Activated T-cell treated with anti-CD3 and anti-CD28 coated beads, Interleukin-2, amount 50 U/mL, for 72 hours (primary cell): ENCODE measurements at regions not wholly inside any gene's neighbourhood (a gene's known extent, or its start where the extent isn't known, plus 50 kb on each side); places are given as distances from the start of the nearest gene placed in this dataset.
A peak's percentile ranks its signal among the peaks of the same experiment; 100 is the strongest.

Source experiments
- ATAC-seq, 2 donors: fragments of 150-1000 bp; cut with Tn5 transposase; replicated peaks in 1 of 2; 2 replicates each; pipeline ENCODE4 v1.10.0; 2021; ENCODE audit warnings: moderate library complexity in 2 of 2, mild to moderate bottlenecking in 1 of 2
- DNase-seq, 2 donors: peaks; one replicate each; pipeline ENCODE4 v3.0.0; 2021 to 2022; ENCODE audit warnings: mixed read lengths in 1 of 2
- H3K27ac Mint-ChIP-seq: one replicate; pipeline ENCODE4 v1.8.0; 2022; ENCODE audit warnings: mild to moderate bottlenecking, moderate library complexity, mixed read lengths
- H3K27me3 Mint-ChIP-seq: one replicate; pipeline ENCODE4 v1.8.0; 2022; ENCODE audit warnings: low read depth, mixed read lengths
- H3K36me3 Mint-ChIP-seq, 2 donors: one replicate each; pipeline ENCODE4 v1.8.0; 2022; ENCODE audit warnings: mixed read lengths in 2 of 2, mild to moderate bottlenecking in 1 of 2; ENCODE audit not compliant: insufficient read depth in 2 of 2
- H3K4me1 Mint-ChIP-seq: one replicate; pipeline ENCODE4 v1.8.0; 2022; ENCODE audit warnings: low read depth, mixed read lengths
- H3K4me3 Mint-ChIP-seq, 2 donors: one replicate each; pipeline ENCODE4 v1.8.0; 2022; ENCODE audit warnings: mild to moderate bottlenecking in 2 of 2, mixed read lengths in 2 of 2, moderate library complexity in 2 of 2
- H3K9me3 Mint-ChIP-seq, 2 donors: one replicate each; pipeline ENCODE4 v1.8.0; 2022; ENCODE audit warnings: mixed read lengths in 2 of 2

DNA sequence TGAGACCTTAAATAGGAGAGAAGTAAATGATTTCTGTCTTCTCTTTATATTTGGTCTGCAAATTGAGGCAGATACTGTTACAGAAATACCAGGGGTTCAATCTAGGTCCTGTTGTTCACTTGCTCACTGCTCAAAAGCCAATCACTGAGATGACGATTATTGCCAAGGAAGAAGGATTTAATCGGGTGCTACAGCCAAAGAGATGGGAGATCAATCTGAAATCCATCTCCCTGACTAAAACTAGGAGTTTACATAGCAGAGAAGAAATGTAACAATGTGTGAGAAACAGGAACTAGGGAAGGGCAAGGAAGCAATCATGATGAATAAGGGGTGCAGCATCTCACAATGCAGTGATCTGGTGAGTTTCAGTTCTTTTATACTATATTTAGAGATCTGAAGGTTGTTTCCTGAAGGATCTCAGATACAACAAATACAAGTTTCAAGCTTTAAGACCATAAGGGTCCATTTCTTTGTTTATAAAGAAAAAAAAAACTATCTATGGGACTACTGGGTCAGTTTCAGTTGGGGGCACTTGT, 117.9 kb upstream of the FAM9B start:
- ATAC-seq (no peak), DNase-seq (no peak)
- Mint-ChIP-seq H3K4me3 (no peak overlapping the region), H3K36me3 (peaks cover 8 to 21% of the 10 kb centered on the region in 2 donors), H3K4me1 (peaks cover 11% of the 10 kb centered on the region), H3K27me3 (peaks cover 12% of the 10 kb centered on the region), H3K9me3 (peaks cover 3 to 10% of the 10 kb centered on the region in 2 donors), H3K27ac (no peak overlapping the region)

DNA sequence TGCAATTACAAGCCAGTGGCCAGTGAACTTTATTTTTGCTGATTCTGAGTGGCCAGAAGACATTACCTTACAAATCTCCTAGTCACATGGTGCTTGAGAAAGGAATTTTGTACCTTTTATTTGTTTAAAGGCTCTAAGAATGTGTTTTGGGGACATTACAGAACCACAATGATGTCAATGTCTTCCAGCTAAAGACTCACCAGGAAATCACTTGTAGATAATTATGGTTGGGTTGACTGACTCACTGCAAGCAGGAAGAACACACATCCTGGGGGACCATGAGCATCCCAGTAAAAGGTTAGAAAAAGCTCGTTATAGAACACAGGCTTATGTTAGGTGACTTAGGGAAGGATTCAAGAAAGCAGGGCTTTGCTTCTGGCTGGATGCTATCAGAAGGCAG, 119.4 kb upstream of the FAM9B start:
- DNase-seq = no peak
- H3K4me3 Mint-ChIP-seq = peak overlapping the region in 1 of 2 donors; percentile 60
- H3K4me1 Mint-ChIP-seq = peaks cover 11% of the 10 kb centered on the region
- peak overlapping the region; percentile 84 for H3K27ac Mint-ChIP-seq
- H3K9me3 Mint-ChIP-seq = peaks cover 3 to 10% of the 10 kb centered on the region in 2 donors
- peak; percentile 58 for ATAC-seq
- peaks cover 9% of the 10 kb centered on the region for H3K27me3 Mint-ChIP-seq
- H3K36me3 Mint-ChIP-seq = peaks cover 8 to 21% of the 10 kb centered on the region in 2 donors

DNA sequence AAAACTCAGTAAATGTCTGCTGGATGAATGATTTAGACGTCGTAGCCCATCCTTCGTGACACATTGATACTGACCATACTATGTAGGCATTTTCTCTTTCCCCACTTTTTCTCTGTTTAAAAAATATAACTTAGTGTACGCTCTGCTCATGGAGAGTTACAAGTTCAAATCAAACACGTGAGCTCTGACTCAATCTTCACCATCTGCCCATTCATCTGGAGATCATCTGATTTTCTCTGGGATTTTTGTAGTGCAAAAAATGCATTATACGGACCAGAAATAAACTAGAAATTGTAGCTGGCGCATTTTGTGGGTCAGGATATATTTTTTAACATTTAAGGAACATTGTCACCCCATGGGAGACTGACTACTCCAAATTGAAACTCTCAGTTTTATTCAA, 124.7 kb upstream of the FAM9B start:
- H3K27ac Mint-ChIP-seq = no peak overlapping the region
- H3K4me1 Mint-ChIP-seq = peaks cover 20% of the 10 kb centered on the region

DNA sequence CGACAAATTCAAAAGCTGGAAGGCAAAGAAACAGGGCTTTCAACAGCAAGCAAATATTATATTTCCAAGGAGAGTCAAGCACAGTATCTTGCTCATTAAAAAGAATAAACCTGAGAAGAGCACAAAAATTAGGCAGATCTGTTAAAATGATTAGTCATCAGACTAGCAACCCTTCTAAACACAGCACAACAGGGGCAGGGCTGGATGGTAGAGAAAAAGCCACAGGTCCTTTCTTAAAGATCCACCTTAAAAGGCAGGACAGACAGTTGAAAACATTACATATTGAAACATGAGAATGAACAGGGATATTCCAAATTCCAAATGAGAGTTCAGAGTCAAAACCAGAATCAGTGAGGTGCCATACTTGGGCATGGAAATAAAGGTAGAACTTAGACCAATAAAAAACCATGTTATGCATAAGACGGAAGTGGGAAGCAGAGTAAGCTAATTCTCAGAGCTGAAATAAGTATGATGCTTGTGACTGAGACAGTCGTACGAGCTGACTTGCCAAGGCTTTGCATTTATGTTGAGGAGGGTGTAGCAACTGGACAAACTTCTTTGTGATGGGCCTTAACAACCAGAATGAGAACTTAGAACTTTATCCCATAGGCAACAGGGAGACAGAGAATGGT, 126.9 kb upstream of the FAM9B start:
- no peak for DNase-seq
- peaks cover 2 to 3% of the 10 kb centered on the region in 2 donors for H3K36me3 Mint-ChIP-seq
- no peak overlapping the region for H3K27ac Mint-ChIP-seq
- H3K27me3 Mint-ChIP-seq = no peaks in the 10 kb centered on the region
- H3K4me3 Mint-ChIP-seq = peak overlapping the region in 1 of 2 donors; percentile 20
- peaks cover 3 to 5% of the 10 kb centered on the region in 2 donors for H3K9me3 Mint-ChIP-seq
- ATAC-seq = peak; percentile 20 to 48
- peaks cover 35% of the 10 kb centered on the region for H3K4me1 Mint-ChIP-seq

More for the DNA sequence above, 124.7 kb upstream of the FAM9B start:
- Mint-ChIP-seq H3K27me3 (no peaks in the 10 kb centered on the region), H3K4me3 (no peak overlapping the region), H3K9me3 (peaks cover 3 to 7% of the 10 kb centered on the region in 2 donors), H3K36me3 (peaks cover 4 to 5% of the 10 kb centered on the region in 2 donors)
- no peak for DNase-seq
- ATAC-seq = no peak

DNA sequence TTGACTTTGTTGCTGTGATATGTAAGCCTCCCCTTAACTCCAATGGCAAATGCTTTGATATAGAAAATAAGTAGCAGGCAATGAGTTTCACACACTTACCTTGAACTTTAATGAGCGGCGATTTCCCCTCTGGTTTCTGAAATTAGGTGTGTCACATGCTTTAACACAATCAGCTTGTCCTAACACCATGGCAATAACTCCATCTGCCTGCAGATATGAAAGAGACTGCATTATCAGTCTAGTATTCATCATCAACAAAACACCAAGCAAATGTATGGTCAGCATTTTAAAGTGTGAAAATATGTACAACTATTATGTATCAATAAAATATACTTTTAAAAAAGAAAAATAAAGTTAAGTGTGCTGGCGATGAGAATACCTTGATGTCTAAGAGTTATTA, 128.8 kb upstream of the FAM9B start:
- Mint-ChIP-seq H3K4me3 (no peak overlapping the region), H3K27ac (no peak overlapping the region), H3K27me3 (no peaks in the 10 kb centered on the region), H3K4me1 (peaks cover 39% of the 10 kb centered on the region), H3K9me3 (peaks cover 6 to 9% of the 10 kb centered on the region in 2 donors), H3K36me3 (peaks cover 7 to 14% of the 10 kb centered on the region in 2 donors)
- DNase-seq (no peak), ATAC-seq (no peak)

DNA sequence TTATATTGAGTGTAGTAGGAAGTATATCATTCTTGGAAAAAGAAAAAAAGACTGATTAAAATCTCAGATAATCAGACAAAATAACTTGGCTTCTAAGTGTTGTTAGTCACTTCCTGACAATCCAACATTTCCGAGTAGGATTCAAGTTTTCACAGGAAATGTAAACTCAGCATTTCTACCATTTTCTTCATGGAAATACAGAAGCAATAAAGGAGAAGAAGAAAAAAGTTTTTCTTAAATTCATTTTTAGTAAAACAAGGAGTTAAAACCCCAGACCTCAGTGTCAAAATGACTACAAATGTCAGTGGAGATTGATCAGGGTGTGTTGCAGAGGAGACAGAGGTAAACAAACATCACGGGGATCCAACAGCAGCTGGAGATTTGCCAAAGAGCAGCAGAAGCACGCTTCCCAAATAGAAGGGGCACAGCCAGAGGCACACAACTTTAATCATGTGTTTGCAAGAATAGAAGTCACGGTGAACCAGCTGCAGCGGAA, 129.3 kb upstream of the FAM9B start:
- DNase-seq (no peak), ATAC-seq (no peak)
- H3K9me3 Mint-ChIP-seq = peaks cover 7 to 9% of the 10 kb centered on the region in 2 donors
- H3K27ac Mint-ChIP-seq = peak overlapping the region; percentile 42
- peak overlapping the region in 1 of 2 donors; percentile 22 for H3K4me3 Mint-ChIP-seq
- peaks cover 8 to 16% of the 10 kb centered on the region in 2 donors for H3K36me3 Mint-ChIP-seq
- peaks cover 39% of the 10 kb centered on the region for H3K4me1 Mint-ChIP-seq
- H3K27me3 Mint-ChIP-seq = no peaks in the 10 kb centered on the region

DNA sequence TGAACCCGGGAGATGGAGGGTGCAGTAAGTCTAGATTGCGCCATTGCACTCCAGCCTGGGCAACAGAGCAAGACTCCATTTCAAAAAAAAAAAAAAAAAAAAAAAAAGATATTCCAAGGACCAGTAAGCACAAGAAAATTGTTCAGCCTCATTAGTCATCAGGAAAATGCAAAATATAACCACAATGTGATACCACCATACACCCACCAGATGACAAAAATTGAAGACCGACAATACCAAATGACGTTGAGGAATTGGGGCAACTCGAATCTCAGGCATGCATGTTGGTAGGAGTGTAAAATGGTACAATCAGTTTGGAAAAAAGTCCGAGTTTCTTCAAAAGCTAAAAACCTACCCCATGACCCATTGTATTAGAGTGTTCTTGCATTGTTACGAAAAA, 130.2 kb upstream of the FAM9B start:
- Mint-ChIP-seq H3K4me3 (no peak overlapping the region), H3K9me3 (peaks cover 7 to 11% of the 10 kb centered on the region in 2 donors), H3K27ac (no peak overlapping the region), H3K36me3 (peaks cover 9 to 19% of the 10 kb centered on the region in 2 donors), H3K4me1 (peaks cover 33% of the 10 kb centered on the region), H3K27me3 (no peaks in the 10 kb centered on the region)
- ATAC-seq = no peak
- DNase-seq = no peak

DNA sequence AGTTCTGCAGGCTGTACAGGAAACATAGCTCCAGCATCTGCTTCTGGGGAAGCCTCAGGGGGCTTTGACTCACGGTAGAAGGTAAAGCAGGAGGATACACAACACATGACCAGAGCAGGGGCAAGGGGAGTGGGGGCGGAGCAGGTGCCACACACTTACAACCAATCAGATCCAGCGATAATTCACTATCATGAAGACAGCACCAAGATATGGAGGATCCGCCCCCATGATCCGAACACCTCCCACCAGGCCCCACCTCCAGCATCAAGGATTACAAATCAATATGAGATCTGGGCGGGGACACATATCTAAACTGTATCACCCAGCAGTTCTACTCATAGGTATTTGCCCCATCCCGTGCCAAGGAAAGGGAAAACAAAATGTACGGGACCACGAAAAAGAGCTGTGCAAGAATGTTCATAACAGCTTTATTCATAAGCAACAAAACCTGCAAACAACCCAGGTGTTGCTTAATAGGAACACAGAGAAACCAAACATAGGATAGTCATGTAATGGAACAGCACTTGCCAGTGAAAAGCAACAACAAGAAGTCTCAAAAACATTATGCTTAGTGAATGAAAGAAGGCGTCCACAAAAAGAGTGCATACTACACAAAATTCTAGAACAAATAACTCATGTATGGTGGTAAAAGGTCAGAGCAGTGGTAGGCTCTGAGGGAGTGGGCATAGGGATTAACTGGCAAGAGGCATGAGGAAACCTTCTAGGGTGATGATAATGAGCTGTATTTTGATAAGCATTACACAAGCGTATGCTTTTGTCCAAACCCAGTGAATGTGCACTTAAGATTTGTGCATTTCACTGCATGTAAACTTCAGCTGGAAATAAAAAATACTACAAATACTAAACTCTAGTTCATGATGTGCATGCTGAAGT, 130.9 kb upstream of the FAM9B start:
- ATAC-seq = peak; percentile 38 to 51
- peak overlapping the region; percentile 3 for H3K27ac Mint-ChIP-seq

DNA sequence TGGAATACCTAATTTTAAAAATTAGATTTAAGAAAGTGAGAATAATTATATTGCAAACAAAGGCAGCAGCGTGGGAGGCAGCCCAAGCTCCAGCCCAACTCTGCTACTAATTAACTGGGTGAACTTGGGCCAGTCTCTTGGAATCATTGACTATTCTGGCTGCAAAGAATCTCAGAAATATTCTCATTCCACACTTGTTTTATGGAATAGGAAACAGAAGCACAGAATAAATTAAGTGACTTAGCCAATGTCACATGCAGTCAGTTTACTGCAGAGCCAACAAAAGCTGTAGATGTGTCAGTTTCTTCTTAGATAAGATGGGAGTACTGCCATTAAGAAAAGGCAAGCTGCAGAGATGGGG, 132.6 kb upstream of the FAM9B start:
- ATAC-seq (no peak), DNase-seq (no peak)
- H3K4me3 Mint-ChIP-seq = no peak overlapping the region
- no peaks in the 10 kb centered on the region for H3K27me3 Mint-ChIP-seq
- peaks cover 29% of the 10 kb centered on the region for H3K4me1 Mint-ChIP-seq
- peaks cover 4 to 7% of the 10 kb centered on the region in 2 donors for H3K9me3 Mint-ChIP-seq
- peaks cover 6 to 19% of the 10 kb centered on the region in 2 donors for H3K36me3 Mint-ChIP-seq
- no peak overlapping the region for H3K27ac Mint-ChIP-seq

More for the DNA sequence above, 130.9 kb upstream of the FAM9B start:
- Mint-ChIP-seq H3K27me3 (no peaks in the 10 kb centered on the region), H3K36me3 (peaks cover 9 to 19% of the 10 kb centered on the region in 2 donors), H3K4me1 (peaks cover 33% of the 10 kb centered on the region), H3K9me3 (peaks cover 7 to 11% of the 10 kb centered on the region in 2 donors), H3K4me3 (peak overlapping the region; percentile 1 to 8)
- DNase-seq = no peak

DNA sequence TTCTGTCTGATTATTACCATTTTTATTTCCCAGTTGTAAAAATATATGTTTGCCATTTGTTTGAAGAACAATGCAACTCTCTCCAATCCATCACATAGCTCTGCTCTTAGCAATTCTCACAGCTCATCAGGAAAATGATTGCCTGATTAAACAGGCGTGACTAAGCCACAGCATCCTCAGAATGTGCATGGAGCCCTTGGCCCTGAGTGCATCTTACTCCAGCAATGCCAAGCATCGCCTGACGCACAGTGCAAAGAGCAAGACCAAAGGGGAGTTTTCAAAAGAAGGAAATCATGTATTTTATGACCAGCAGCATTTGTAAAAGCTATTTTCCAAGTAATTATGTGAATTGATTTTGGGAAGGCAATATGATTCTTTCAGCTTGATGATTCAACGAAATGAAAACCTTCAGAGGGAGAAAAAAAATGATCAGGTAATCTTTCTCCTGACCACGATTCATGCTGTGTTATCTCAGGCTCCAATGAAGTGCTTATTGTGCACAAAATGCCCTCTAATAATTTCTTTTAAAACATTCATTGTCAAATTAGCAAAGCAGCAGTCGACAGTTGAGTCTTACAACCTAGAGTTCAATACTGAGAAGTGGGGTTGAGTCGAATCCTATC, 138.0 kb upstream of the FAM9B start:
- Mint-ChIP-seq H3K36me3 (peaks cover 6 to 10% of the 10 kb centered on the region in 2 donors), H3K4me3 (no peak overlapping the region), H3K27me3 (no peaks in the 10 kb centered on the region), H3K27ac (no peak overlapping the region), H3K9me3 (peaks cover 2 to 4% of the 10 kb centered on the region in 2 donors), H3K4me1 (no peaks in the 10 kb centered on the region)
- ATAC-seq = no peak
- DNase-seq = no peak

DNA sequence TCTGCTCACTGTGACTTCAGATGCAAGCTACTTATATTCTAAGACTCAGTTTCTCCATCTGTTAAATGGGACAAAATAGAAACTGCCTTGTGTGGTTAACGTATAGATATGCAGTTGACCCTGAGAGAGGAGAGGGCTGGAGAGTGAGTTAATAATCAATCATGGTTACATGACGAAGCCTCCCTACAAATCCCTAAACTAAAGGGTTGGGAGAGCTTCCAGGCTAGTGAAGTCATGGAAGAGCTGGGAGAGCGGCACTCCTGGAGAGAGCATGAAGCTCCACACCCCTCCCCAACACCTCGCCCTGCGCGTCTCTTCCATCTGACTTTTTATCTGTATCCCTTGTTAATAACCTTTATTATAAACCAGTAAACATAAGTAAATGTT, 138.5 kb upstream of the FAM9B start:
- H3K27ac Mint-ChIP-seq = no peak overlapping the region
- DNase-seq (no peak), ATAC-seq (no peak)
- peaks cover 5 to 6% of the 10 kb centered on the region in 2 donors for H3K36me3 Mint-ChIP-seq
- H3K4me1 Mint-ChIP-seq = no peaks in the 10 kb centered on the region
- H3K9me3 Mint-ChIP-seq = peaks cover 2 to 4% of the 10 kb centered on the region in 2 donors
- no peaks in the 10 kb centered on the region for H3K27me3 Mint-ChIP-seq
- H3K4me3 Mint-ChIP-seq = no peak overlapping the region

DNA sequence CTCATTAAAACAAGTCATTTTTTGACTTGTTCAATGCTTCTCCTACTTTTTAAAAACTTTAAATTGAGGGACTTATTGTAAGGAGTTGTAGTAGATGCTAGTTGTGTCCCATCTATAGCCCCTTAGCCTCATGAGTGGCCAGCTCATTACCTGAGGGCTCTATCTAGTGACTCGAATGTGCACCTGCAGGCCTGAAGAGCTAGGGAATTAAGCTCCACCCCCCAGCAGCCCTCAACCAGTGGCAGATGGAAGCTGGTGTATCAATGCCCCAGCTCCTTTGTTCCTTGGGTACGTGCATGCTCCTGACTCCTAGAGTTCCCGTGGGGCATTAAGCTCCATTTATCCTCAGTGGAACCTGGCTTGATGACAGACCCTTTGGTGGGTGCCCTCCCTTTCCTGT, 146.7 kb upstream of the FAM9B start:
- Mint-ChIP-seq H3K36me3 (no peaks in the 10 kb centered on the region), H3K27me3 (peaks cover 9% of the 10 kb centered on the region)

DNA sequence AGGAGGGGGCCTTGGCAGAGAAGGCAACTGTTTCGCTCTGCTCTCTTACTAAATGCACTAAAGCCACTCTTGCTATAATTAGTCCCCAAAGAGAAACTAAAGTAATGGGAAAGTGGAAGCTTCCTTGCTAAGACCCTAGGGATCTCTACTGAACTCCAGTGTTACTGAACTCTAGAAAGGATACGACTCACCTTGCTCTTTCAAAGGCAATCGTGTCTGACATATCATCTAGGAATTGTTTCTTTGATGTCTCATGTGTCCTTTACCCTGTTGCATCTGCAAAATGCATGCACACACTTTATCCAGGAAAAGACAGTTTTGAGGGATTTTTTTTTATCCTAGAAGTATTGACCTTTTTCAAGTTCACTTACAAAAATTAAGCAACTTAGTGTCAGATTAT, 148.1 kb upstream of the FAM9B start:
- H3K4me3 Mint-ChIP-seq = no peak overlapping the region
- H3K4me1 Mint-ChIP-seq = no peaks in the 10 kb centered on the region
- ATAC-seq (no peak), DNase-seq (no peak)
- peaks cover 17% of the 10 kb centered on the region for H3K27me3 Mint-ChIP-seq
- H3K9me3 Mint-ChIP-seq = no peaks in the 10 kb centered on the region
- no peak overlapping the region for H3K27ac Mint-ChIP-seq
- H3K36me3 Mint-ChIP-seq = no peaks in the 10 kb centered on the region

More for the DNA sequence above, 146.7 kb upstream of the FAM9B start:
- H3K27ac Mint-ChIP-seq = no peak overlapping the region
- H3K4me1 Mint-ChIP-seq = no peaks in the 10 kb centered on the region
- H3K9me3 Mint-ChIP-seq = no peaks in the 10 kb centered on the region
- no peak for DNase-seq
- ATAC-seq = no peak
- H3K4me3 Mint-ChIP-seq = no peak overlapping the region
